ENCODE measurements at regions not wholly inside any gene's neighbourhood (a gene's known extent, or its start where the extent isn't known, plus 50 kb on each side); places are given as distances from the start of the nearest gene placed in this dataset.

DNA sequence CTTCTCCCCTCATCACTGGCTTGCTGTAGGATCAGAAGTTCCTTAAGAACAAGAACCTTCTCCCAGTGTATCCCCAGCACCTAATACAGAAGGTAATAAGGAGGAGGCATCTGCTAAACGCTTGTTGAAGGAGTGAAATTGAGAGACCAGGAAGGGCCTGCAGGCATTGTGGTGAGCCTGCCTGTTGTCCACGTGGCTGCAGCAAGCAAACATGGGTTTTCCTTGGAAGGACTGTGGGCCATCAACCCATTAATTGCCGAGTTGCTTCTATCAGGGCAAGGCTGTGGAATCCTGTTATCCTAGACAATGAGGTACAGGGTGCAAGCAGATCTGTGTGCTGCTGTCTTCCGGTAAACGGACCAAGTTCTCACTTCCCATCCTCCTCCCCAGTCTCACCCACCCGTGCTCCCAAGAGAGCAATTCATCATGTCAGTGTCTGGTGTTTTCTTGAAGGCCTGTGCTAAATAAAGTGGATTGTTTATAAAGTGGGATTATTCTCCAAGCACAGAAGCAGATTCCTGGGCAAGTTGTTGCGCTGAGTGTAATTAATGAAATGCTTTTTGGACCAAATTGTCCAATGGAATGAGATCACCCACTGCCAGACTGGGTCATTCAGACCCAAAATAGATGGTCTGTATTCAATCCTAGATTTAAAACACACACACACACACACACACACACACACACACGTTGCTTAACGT lies 164.6 kb upstream of the CDYL start:
- TF ChIP-seq, protein P1, sequence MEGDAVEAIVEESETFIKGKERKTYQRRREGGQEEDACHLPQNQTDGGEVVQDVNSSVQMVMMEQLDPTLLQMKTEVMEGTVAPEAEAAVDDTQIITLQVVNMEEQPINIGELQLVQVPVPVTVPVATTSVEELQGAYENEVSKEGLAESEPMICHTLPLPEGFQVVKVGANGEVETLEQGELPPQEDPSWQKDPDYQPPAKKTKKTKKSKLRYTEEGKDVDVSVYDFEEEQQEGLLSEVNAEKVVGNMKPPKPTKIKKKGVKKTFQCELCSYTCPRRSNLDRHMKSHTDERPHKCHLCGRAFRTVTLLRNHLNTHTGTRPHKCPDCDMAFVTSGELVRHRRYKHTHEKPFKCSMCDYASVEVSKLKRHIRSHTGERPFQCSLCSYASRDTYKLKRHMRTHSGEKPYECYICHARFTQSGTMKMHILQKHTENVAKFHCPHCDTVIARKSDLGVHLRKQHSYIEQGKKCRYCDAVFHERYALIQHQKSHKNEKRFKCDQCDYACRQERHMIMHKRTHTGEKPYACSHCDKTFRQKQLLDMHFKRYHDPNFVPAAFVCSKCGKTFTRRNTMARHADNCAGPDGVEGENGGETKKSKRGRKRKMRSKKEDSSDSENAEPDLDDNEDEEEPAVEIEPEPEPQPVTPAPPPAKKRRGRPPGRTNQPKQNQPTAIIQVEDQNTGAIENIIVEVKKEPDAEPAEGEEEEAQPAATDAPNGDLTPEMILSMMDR (conservative IDR thresholded peaks at IDR 0.05; ENCODE audit: low read length) = no peak
- TF ChIP-seq EZH2phosphoT487 (IDR thresholded peaks at IDR 0.05; ENCODE audit: borderline replicate concordance, low read depth, low read length) = no peak
